ENCODE measurements at regions not wholly inside any gene's neighbourhood (a gene's known extent, or its start where the extent isn't known, plus 50 kb on each side); places are given as distances from the start of the nearest gene placed in this dataset.

DNA sequence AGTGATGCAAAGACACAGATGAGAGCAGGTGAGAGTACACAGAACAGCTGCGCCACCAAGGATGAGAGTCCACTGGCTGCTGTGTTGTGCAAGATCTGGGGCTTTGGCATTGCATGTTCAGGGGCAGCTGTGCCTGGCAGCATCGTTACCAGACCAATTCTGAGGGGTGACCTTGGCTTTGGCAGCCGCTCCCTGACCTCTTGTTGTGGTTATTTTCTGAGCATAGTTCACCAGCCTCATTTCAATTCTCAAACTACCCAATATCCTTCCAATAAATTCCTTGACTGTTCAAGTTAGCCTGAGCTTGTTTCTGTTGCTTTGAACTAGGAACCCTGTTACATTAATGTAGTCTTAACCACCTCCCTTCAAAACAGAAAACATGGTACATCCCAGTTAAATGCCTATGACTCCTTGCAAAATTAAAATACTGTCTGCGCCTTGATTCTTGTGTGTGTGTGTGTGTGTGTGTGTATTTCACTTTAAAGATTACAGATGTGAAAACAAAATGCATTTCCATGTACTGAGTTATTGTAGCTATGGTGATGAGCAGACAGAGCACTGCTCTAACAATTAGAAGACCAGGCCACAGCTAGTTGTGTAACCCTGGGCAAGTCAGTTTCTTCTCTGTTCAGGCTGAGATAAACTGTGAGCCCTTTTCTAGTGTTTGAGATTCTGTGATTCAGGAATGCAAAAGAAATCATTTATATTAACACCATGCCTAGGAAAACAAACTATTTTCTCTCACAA lies 106.3 kb upstream of the GUCA2B start:
- Histone ChIP-seq H3K4me3 (ENCODE audit: low read length) (no peak overlapping the region), H3K9me3 (replicated peaks; ENCODE audit: low read length) (no peaks in the 10 kb centered on the region), H3K27me3 (ENCODE audit: control insufficient read depth, insufficient read depth, low read length) (peaks cover 8% of the 10 kb centered on the region), H3K36me3 (ENCODE audit: insufficient read depth, low read length) (no peaks in the 10 kb centered on the region), H3K9ac (ENCODE audit: low read depth, low read length) (no peak overlapping the region), H3K4me2 (ENCODE audit: low read length) (no peak overlapping the region), H3K4me1 (ENCODE audit: control insufficient read depth, insufficient read depth, low read length) (no peaks in the 10 kb centered on the region)

DNA sequence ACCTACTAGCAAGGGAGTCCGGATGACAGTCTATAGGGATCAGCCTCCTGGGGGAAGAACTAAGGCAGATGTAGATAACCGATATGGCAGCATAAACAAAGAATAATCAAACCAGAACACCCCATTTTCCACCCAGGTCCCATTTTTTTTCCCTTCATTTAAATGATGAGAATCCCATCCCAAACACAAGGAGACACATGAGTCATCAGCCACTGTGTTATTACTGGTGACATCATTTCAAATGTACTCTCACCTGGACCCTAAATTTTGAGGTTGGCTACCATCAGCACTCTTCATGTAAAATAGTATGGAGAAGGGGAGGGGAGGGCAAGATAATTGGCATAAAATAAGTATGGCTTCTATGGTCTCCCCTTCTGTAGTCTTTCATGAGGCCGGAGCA lies 108.9 kb upstream of the GUCA2B start:
- H3K36me3 ChIP-seq (ENCODE audit: insufficient read depth, low read length) = no peaks in the 10 kb centered on the region
- peaks cover 2% of the 10 kb centered on the region for H3K27me3 ChIP-seq (ENCODE audit: control insufficient read depth, insufficient read depth, low read length)
- no peak overlapping the region for H3K4me3 ChIP-seq (ENCODE audit: low read length)
- H3K4me2 ChIP-seq (ENCODE audit: low read length) = no peak overlapping the region
- no peak overlapping the region for H3K9ac ChIP-seq (ENCODE audit: low read depth, low read length)
- no peaks in the 10 kb centered on the region for H3K9me3 ChIP-seq (replicated peaks; ENCODE audit: low read length)
- no peaks in the 10 kb centered on the region for H3K4me1 ChIP-seq (ENCODE audit: control insufficient read depth, insufficient read depth, low read length)

DNA sequence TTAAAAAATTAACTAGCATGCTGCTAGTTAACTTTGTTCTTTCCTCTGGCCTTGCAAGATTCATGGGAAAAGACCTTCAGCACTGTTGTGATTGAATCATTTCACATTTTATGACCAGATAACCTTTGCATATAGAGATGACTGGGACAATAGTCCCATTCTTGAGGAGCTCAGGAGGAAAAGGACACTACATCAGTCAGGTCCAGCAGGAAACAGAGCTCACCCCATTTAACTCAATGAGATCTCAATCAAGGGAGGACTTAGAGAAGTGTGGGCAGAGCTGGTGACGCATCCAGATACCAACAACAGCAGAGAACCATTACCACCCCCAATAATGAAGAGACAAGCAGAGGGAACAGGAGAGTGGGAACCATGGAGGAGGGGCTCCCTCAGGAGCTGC lies 109.4 kb upstream of the GUCA2B start:
- no peak overlapping the region for H3K4me3 ChIP-seq (ENCODE audit: low read length)
- H3K27me3 ChIP-seq (ENCODE audit: control insufficient read depth, insufficient read depth, low read length) = peaks cover 4% of the 10 kb centered on the region
- H3K9me3 ChIP-seq (replicated peaks; ENCODE audit: low read length) = no peaks in the 10 kb centered on the region
- no peaks in the 10 kb centered on the region for H3K4me1 ChIP-seq (ENCODE audit: control insufficient read depth, insufficient read depth, low read length)
- H3K9ac ChIP-seq (ENCODE audit: low read depth, low read length) = no peak overlapping the region
- H3K4me2 ChIP-seq (ENCODE audit: low read length) = no peak overlapping the region
- no peaks in the 10 kb centered on the region for H3K36me3 ChIP-seq (ENCODE audit: insufficient read depth, low read length)

DNA sequence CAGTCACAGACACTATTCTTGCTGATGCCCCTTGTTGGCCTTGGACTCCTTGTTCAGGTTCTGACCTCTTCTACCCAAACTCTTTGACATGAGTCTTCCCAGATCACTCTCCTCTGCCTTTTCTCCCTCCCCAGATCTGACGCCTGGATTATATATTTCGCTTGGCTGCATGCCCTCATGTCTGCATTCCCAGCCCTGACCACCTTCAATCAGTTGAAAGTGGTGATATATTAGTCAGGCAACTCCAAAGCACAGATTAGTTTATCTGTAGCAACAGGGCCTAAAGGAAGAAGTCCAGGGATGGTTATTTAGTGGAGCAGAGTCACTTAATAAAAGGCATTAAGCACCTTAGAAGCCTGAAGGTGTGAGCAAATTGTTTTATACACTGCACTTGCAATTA lies 110.0 kb upstream of the GUCA2B start:
- no peak overlapping the region for H3K4me3 ChIP-seq (ENCODE audit: low read length)
- no peaks in the 10 kb centered on the region for H3K36me3 ChIP-seq (ENCODE audit: insufficient read depth, low read length)
- no peak overlapping the region for H3K9ac ChIP-seq (ENCODE audit: low read depth, low read length)
- H3K4me2 ChIP-seq (ENCODE audit: low read length) = no peak overlapping the region
- H3K4me1 ChIP-seq (ENCODE audit: control insufficient read depth, insufficient read depth, low read length) = no peaks in the 10 kb centered on the region
- no peaks in the 10 kb centered on the region for H3K9me3 ChIP-seq (replicated peaks; ENCODE audit: low read length)
- H3K27me3 ChIP-seq (ENCODE audit: control insufficient read depth, insufficient read depth, low read length) = peaks cover 10% of the 10 kb centered on the region

DNA sequence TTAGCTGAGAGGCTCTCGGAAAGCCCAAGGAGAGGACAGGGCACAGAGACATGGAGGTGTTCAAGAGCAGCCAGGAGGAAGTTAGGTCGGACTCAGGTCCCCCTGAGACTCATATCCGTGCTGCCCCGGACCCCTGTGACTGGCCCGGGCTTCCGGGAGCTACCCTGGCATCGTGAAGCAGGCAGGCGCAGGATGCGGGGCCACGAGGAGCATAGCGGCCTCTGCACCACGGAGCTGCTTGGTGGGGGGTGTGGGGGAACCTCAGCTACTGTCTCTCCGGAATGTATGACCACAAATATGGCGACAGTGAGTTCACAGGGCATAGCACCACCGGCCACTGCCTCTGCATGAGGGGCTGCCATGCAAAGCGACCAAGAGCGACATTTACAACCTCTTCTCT lies 112.2 kb upstream of the GUCA2B start:
- Histone ChIP-seq H3K36me3 (ENCODE audit: insufficient read depth, low read length) (no peaks in the 10 kb centered on the region), H3K9ac (ENCODE audit: low read depth, low read length) (no peak overlapping the region), H3K4me2 (ENCODE audit: low read length) (no peak overlapping the region), H3K4me1 (ENCODE audit: control insufficient read depth, insufficient read depth, low read length) (no peaks in the 10 kb centered on the region), H3K4me3 (ENCODE audit: low read length) (no peak overlapping the region), H3K9me3 (replicated peaks; ENCODE audit: low read length) (no peaks in the 10 kb centered on the region), H3K27me3 (ENCODE audit: control insufficient read depth, insufficient read depth, low read length) (peaks cover 15% of the 10 kb centered on the region)

DNA sequence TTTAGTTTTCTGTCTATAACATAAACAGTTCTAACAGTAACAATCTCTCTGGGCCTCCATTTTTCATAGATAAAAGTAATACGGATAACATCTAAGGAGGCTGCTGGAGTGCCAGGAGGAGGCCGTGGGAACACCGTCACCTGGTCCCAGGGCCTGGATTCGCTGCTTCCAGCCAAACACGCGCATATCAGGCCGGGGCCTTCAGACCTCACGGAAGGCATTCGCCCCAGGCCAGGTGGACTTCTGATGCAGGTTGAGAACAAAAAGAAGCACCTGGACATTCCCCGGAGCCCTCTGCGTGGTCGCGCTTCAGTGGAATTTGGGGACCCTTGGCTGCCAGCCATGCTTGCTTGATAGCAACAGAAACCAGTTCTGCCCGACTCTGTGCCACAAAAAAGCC lies 113.1 kb upstream of the GUCA2B start:
- Histone ChIP-seq H3K4me1 (ENCODE audit: control insufficient read depth, insufficient read depth, low read length) (peaks cover 2% of the 10 kb centered on the region), H3K4me2 (ENCODE audit: low read length) (no peak overlapping the region), H3K4me3 (ENCODE audit: low read length) (no peak overlapping the region), H3K27me3 (ENCODE audit: control insufficient read depth, insufficient read depth, low read length) (peaks cover 15% of the 10 kb centered on the region), H3K36me3 (ENCODE audit: insufficient read depth, low read length) (no peaks in the 10 kb centered on the region), H3K9me3 (replicated peaks; ENCODE audit: low read length) (no peaks in the 10 kb centered on the region), H3K9ac (ENCODE audit: low read depth, low read length) (no peak overlapping the region)

DNA sequence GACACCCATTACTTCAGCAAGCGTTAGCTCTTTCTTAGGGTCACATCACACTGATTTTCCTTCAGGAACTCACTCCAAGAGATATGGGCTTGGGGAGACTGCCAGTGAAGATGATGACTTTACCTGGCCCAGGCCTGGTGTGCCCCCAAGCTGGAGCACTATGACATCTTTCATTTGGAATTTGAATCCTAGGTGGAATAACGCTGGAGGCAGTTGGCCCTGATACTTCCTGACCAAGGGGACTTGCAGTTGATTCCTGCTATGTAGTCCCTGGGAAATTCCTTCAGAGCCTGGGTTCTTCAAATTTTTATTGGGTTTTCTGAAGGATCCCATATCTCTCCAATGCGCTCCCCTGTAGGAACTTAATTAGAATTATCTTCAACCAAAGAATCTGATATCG lies 114.9 kb upstream of the GUCA2B start:
- H3K4me3 ChIP-seq (ENCODE audit: low read length) = no peak overlapping the region
- no peaks in the 10 kb centered on the region for H3K9me3 ChIP-seq (replicated peaks; ENCODE audit: low read length)
- peaks cover 28% of the 10 kb centered on the region for H3K27me3 ChIP-seq (ENCODE audit: control insufficient read depth, insufficient read depth, low read length)
- H3K9ac ChIP-seq (ENCODE audit: low read depth, low read length) = no peak overlapping the region
- H3K36me3 ChIP-seq (ENCODE audit: insufficient read depth, low read length) = no peaks in the 10 kb centered on the region
- no peak overlapping the region for H3K4me2 ChIP-seq (ENCODE audit: low read length)
- H3K4me1 ChIP-seq (ENCODE audit: control insufficient read depth, insufficient read depth, low read length) = peaks cover 8% of the 10 kb centered on the region

DNA sequence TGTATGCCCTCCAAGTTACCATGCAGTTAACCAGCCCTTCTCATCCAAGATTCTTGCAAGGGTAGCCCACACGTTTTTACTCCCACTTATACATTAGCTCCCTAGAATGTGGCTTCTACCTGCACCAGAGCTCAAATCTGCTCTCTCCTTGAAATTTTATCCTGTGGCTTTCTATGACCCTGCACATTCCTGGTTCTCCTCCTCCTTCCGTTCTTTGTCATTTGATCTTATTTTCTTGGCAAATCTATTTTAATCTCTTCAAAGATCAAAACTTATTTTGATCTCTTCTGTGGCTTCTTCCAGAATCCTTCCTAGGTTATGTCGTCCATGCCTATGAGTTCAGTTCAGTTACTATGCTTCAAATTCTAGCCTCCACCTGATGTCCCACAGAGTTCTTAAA lies 115.6 kb upstream of the GUCA2B start:
- Histone ChIP-seq H3K4me1 (ENCODE audit: control insufficient read depth, insufficient read depth, low read length) (peaks cover 8% of the 10 kb centered on the region), H3K36me3 (ENCODE audit: insufficient read depth, low read length) (no peaks in the 10 kb centered on the region), H3K4me2 (ENCODE audit: low read length) (no peak overlapping the region), H3K27me3 (ENCODE audit: control insufficient read depth, insufficient read depth, low read length) (peaks cover 34% of the 10 kb centered on the region), H3K9ac (ENCODE audit: low read depth, low read length) (no peak overlapping the region), H3K9me3 (replicated peaks; ENCODE audit: low read length) (no peaks in the 10 kb centered on the region), H3K4me3 (ENCODE audit: low read length) (no peak overlapping the region)

DNA sequence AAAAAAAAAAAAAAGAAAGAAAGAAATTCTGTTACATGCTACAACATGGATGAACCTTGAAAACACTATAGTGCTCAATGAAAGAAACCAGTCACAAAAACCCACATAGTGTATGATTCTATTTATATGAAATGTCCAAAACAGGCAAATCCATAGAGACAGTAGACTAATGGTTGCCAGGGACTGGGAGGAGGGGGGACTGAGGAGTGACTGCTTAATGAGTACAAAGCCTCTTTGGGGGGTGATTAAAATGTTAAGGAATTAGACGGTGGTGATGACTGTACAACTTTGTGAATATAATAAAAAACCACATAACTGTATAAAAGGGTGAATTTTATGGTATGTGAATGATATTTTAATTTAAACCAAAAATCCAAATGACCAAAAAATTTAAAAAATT lies 116.0 kb upstream of the GUCA2B start:
- Histone ChIP-seq H3K4me3 (ENCODE audit: low read length) (no peak overlapping the region), H3K9ac (ENCODE audit: low read depth, low read length) (no peak overlapping the region), H3K4me2 (ENCODE audit: low read length) (no peak overlapping the region), H3K36me3 (ENCODE audit: insufficient read depth, low read length) (no peaks in the 10 kb centered on the region), H3K27me3 (ENCODE audit: control insufficient read depth, insufficient read depth, low read length) (peaks cover 37% of the 10 kb centered on the region), H3K4me1 (ENCODE audit: control insufficient read depth, insufficient read depth, low read length) (peaks cover 8% of the 10 kb centered on the region), H3K9me3 (replicated peaks; ENCODE audit: low read length) (no peaks in the 10 kb centered on the region)

DNA sequence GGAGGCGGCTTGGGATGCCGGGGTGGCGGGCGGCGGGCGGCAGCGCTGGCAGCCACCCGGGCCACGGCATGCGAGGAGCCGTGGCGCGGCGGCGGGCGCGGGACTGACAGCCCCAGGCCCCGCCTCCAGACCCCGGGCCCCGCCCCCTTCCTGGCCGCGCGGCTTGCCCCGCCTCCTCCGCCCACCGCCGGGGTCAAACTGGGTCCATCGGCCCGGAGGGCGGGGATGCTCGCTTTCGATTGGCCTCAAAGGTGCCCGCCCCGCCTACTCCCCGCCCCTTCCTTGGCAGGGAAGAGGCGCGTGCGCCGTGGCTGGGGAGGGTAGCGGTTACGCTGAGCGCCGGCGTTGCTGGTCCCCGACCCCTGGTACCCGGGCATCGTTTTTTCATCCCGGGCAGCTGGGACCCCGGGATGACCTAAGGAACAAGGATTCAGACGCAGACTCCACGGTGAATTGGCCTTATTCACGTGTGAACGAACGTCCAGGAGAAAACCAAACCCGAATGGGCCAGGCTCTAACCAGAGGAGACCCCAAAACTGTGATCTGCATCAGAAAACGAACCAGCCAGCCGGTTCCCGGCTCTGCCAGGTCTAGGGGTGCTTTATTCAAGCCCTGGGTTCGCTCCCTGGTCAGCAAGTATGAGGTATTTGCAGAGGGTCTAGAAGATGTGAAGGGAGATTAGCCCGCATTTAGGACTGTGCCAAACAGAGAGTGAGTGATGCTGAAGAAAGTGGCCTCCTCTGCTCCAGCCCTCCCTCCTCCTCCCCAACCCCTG lies 117.2 kb upstream of the GUCA2B start:
- H3K27me3 ChIP-seq (ENCODE audit: control insufficient read depth, insufficient read depth, low read length) = peaks cover 37% of the 10 kb centered on the region
- peaks cover 8% of the 10 kb centered on the region for H3K4me1 ChIP-seq (ENCODE audit: control insufficient read depth, insufficient read depth, low read length)
- peak overlapping the region; percentile 70 for H3K9ac ChIP-seq (ENCODE audit: low read depth, low read length)
- no peaks in the 10 kb centered on the region for H3K9me3 ChIP-seq (replicated peaks; ENCODE audit: low read length)
- H3K4me3 ChIP-seq (ENCODE audit: low read length) = peak overlapping the region; percentile 89
- peak overlapping the region; percentile 99 for H3K4me2 ChIP-seq (ENCODE audit: low read length)
- H3K36me3 ChIP-seq (ENCODE audit: insufficient read depth, low read length) = no peaks in the 10 kb centered on the region

DNA sequence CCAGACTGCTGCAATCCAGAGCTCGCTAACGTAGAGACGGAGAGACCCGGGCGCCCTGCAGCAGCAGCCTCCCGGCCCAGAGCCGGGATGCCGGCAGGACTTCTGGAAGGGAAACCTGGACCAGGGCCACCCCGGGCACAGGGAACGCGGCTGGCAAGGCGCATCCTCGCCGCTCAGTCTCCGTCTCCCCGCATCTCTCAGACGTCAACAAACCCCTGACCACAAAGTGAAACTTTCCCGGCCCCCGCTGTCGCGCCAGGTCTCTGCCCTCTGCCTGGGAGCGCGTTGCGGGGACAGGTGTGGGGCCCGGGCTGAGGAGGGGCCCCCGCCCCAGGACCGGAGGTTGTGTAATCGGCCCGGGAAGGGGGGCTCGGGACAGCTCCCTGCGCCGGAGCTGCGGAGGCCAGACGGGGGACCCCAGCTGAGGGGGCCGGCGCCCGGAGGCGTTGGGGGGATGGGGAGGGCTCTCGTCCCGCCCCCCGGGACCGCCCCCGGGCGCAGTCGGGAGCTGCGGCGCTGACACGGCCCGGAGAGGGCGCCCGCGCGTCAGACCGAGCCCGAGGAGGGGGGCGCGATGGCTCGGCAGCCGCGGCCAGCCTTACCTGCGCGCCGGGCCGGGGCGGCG lies 116.6 kb upstream of the HIVEP3 start:
- Histone ChIP-seq H3K4me3 (ENCODE audit: low read length) (peak overlapping the region; percentile 89), H3K36me3 (ENCODE audit: insufficient read depth, low read length) (no peaks in the 10 kb centered on the region), H3K4me2 (ENCODE audit: low read length) (peak overlapping the region; percentile 99)

More for the DNA sequence above, 116.6 kb upstream of the HIVEP3 start:
- Histone ChIP-seq H3K27me3 (ENCODE audit: control insufficient read depth, insufficient read depth, low read length) (peaks cover 37% of the 10 kb centered on the region), H3K9me3 (replicated peaks; ENCODE audit: low read length) (no peaks in the 10 kb centered on the region), H3K4me1 (ENCODE audit: control insufficient read depth, insufficient read depth, low read length) (peaks cover 8% of the 10 kb centered on the region), H3K9ac (ENCODE audit: low read depth, low read length) (peak overlapping the region; percentile 64)
